Ovary (tissue), 7 donors: ENCODE measurements at regions not wholly inside any gene's neighbourhood (a gene's known extent, or its start where the extent isn't known, plus 50 kb on each side); places are given as distances from the start of the nearest gene placed in this dataset.
"Not testable (repeated sequence)": the region's sequence is repeated elsewhere in the genome, so short reads cannot be mapped to it uniquely, and the experiment has no call there.

Experiments used
- DNase-seq, 5 donors: peaks; one replicate each; pipeline ENCODE4 v3.0.0-alpha.2; 2019 to 2020
- H3K27ac ChIP-seq, 2 donors: fragments of 200-600 bp; one replicate each; pipeline versions ENCODE4 v1.5.1 to v1.8.0; 2019 to 2022
- H3K27me3 ChIP-seq: fragments of 200-600 bp; one replicate; pipeline ENCODE4 v1.8.0; 2022
- H3K36me3 ChIP-seq: fragments of 200-600 bp; sonication (generic); one replicate; pipeline ENCODE4 v1.5.1; 2019
- H3K4me1 ChIP-seq: one replicate; pipeline ENCODE4 v1.8.1; 2013; ENCODE audit warnings: mild to moderate bottlenecking, moderate library complexity; ENCODE audit not compliant: insufficient read depth
- H3K4me3 ChIP-seq: fragments of 200-600 bp; sonication (generic); one replicate; pipeline ENCODE4 v1.5.1; 2017
- H3K9me3 ChIP-seq, 2 donors: fragments of 200-600 bp in 1 of 2; sonication (generic) in 1 of 2; one replicate each; pipeline versions ENCODE4 v1.5.1 to v1.8.1; 2013 to 2019; ENCODE audit warnings: mild to moderate bottlenecking in 1 of 2, moderate library complexity in 1 of 2
- CTCF ChIP-seq, 3 donors: fragments of 450-650 bp in 2 of 3; fragments of 200-600 bp in 1 of 3; IDR thresholded peaks; one replicate each; pipeline versions ENCODE4 v1.5.1 to v1.8.0; 2016 to 2022; ENCODE audit warnings: antibody characterized with exemption in 3 of 3, mild to moderate bottlenecking in 1 of 3
- EP300 ChIP-seq: sonication (generic); formaldehyde crosslinking; IDR thresholded peaks from one replicate; pipeline ENCODE4 v1.6.1; 2017; ENCODE audit warnings: antibody characterized with exemption
- POLR2A ChIP-seq: fragments of 450-650 bp; IDR thresholded peaks from one replicate; pipeline ENCODE4 v1.6.1; 2017; ENCODE audit warnings: antibody characterized with exemption, mild to moderate bottlenecking, moderate library complexity
- WGBS, 3 donors: extraction: QIAGEN DNeasy Blood & Tissue Kit in 1 of 3; methylation state at CpG; one replicate each; pipeline versions ENCODE4 v1.1.5 to v1.1.7; 2013 to 2017; 5-methylcytosine and 5-hydroxymethylcytosine counted together
- intact Hi-C, 4 donors: fragments of 100-400 bp; cut with DNase I; formaldehyde crosslinking; loops; one replicate each; pipeline versions ENCODE4 v1.11.0 to v1.15.1; 2022 to 2023
- donor health status: DM: no; HTN: no; CAD: no; lungs with moderate emphysema.
- donor health status: DM: no; HTN: no; CAD: no.
- donor health status: Bipolar disorder and iron deficiency.
- donor health status: DM: no; HTN: no; CAD: no.
- donor health status: DM: yes; HTN: yes; CAD: no.

GRCh38 chr17:53217311-53217710, 605.4 kb upstream of the KIF2B start:
- WGBS, 3 donors = 83 to 88% (median 85%) methylated on average over 3 of the region's 3 CpGs
- Histone ChIP-seq H3K4me1 (no peaks in the 10 kb centered on the region), H3K4me3 (no peak overlapping the region), H3K9me3 (no peaks in the 10 kb centered on the region), H3K27ac (no peak overlapping the region), H3K27me3 (no peaks in the 10 kb centered on the region), H3K36me3 (no peaks in the 10 kb centered on the region)
- intact Hi-C loops = no loop called here
- DNase-seq = no peak
- TF ChIP-seq POLR2A (no peak), EP300 (no peak), CTCF (IDR thresholded peaks at IDR 0.05) (no peak)

GRCh38 chr17:53208935-53209334, 613.8 kb upstream of the KIF2B start:
- 55 to 76% (median 61%) methylated on average over 1 of the region's 1 CpG for WGBS, 3 donors
- H3K27me3 ChIP-seq, H3K4me1 ChIP-seq, H3K4me3 ChIP-seq, H3K36me3 ChIP-seq, intact Hi-C loops, H3K9me3 ChIP-seq, H3K27ac ChIP-seq, DNase-seq: not testable (repeated sequence)

- no peak for DNase-seq
- Histone ChIP-seq H3K4me1 (no peaks in the 10 kb centered on the region), H3K36me3 (no peaks in the 10 kb centered on the region), H3K9me3 (no peaks in the 10 kb centered on the region), H3K27ac (no peak overlapping the region), H3K27me3 (no peaks in the 10 kb centered on the region), H3K4me3 (no peak overlapping the region)
- WGBS, 3 donors = 44 to 59% (median 46%) methylated on average over 1 of the region's 1 CpG
- TF ChIP-seq CTCF (IDR thresholded peaks at IDR 0.05) = no peak
- no peak for TF ChIP-seq POLR2A
- TF ChIP-seq EP300 = no peak
- intact Hi-C loops = no loop called here
Observed at GRCh38 chr17:53193044-53193443, 629.7 kb upstream of the KIF2B start.

GRCh38 chr17:53191878-53192277, 630.8 kb upstream of the KIF2B start:
- Histone ChIP-seq H3K4me1 (no peaks in the 10 kb centered on the region), H3K27me3 (no peaks in the 10 kb centered on the region), H3K9me3 (no peaks in the 10 kb centered on the region), H3K27ac (no peak overlapping the region), H3K36me3 (no peaks in the 10 kb centered on the region), H3K4me3 (no peak overlapping the region)
- DNase-seq = no peak
- TF ChIP-seq POLR2A (no peak), CTCF (IDR thresholded peaks at IDR 0.05) (no peak), EP300 (no peak)
- intact Hi-C loops = no loop called here

- 25 to 36% (median 32%) methylated on average over 2 of the region's 2 CpGs for WGBS, 3 donors
- intact Hi-C loops = no loop called here
- no peaks in the 10 kb centered on the region for H3K27me3 ChIP-seq
- no peak overlapping the region for H3K4me3 ChIP-seq
- H3K27ac ChIP-seq = no peak overlapping the region
- H3K36me3 ChIP-seq = no peaks in the 10 kb centered on the region
- no peaks in the 10 kb centered on the region for H3K4me1 ChIP-seq
- TF ChIP-seq POLR2A (no peak), EP300 (no peak), CTCF (IDR thresholded peaks at IDR 0.05) (no peak)
- no peaks in the 10 kb centered on the region for H3K9me3 ChIP-seq
- DNase-seq = no peak
Observed at GRCh38 chr17:53186001-53186400, 636.7 kb upstream of the KIF2B start.
